HepG2 (cell line): ENCODE measurements at regions not wholly inside any gene's neighbourhood (a gene's known extent, or its start where the extent isn't known, plus 50 kb on each side); places are given as distances from the start of the nearest gene placed in this dataset.

Experiments used
- ATAC-seq: fragments of 200-7000 bp; cut with Tn5 transposase; 3 replicates; pipeline ENCODE4 v1.9.1; 2020; ENCODE audit warnings: mild to moderate bottlenecking, moderate library complexity
- BruUV-seq: library from RNA; stranded (reverse); fragments of 400-500 nt; replicated peaks from 2 replicates; lab custom pipeline; 2021; lab: Mats Ljungman, UMichigan
- CTCF ChIA-PET: fragments of 300-600 bp; formaldehyde crosslinking; extraction: SDS; loops from one replicate; lab custom pipeline; 2021; ENCODE audit warnings: low total read pairs, inconsistent platforms, low intra/inter-chr PET ratio; lab: Yijun Ruan, JAX
- POLR2A ChIA-PET: fragments of 350-600 bp; sonication (Branson Sonifier 250); formaldehyde crosslinking; loops from one replicate; lab custom pipeline; 2020; ENCODE audit warnings: antibody characterized with exemption, inconsistent platforms; lab: Yijun Ruan, JAX
- DNase-seq: peaks from one replicate; pipeline ENCODE4 v3.0.0-alpha.2; 2015; ENCODE audit warnings: low spot score
- FAIRE-seq: peaks from 3 replicates; lab custom pipeline; 2011; peaks lifted over from hg19 to GRCh38; lab: Jason Lieb, UNC
- H2AFZ ChIP-seq: one replicate; pipeline ENCODE4 v1.6.1; 2011; ENCODE audit warnings: low read length, inconsistent platforms
- H3K27ac ChIP-seq: fragments of 300-600 bp; 3 replicates; pipeline ENCODE4 v1.8.0; 2011; ENCODE audit warnings: mixed run types, mild to moderate bottlenecking, mixed read lengths, low read length, inconsistent platforms; ENCODE audit not compliant: insufficient read depth; ENCODE audit errors: extremely low read length
- H3K27me3 ChIP-seq, 2 experiments: fragments of 200-600 bp in 1 of 2; 2 replicates in 1 of 2; 3 replicates in 1 of 2; pipeline versions ENCODE4 v1.6.0 to v1.8.0; 2011; ENCODE audit warnings: low read length in 2 of 2, mild to moderate bottlenecking in 2 of 2, moderate library complexity in 2 of 2, inconsistent platforms in 1 of 2; ENCODE audit not compliant: insufficient read depth in 2 of 2, control insufficient read depth in 1 of 2
- H3K36me3 ChIP-seq, 2 experiments: fragments of 200-600 bp in 1 of 2; replicated peaks in 1 of 2; 2 replicates in 1 of 2; 3 replicates in 1 of 2; pipeline versions ENCODE4 v1.5.1 to v1.8.0; 2011; ENCODE audit warnings: low read length in 2 of 2, inconsistent platforms in 1 of 2; ENCODE audit not compliant: insufficient read depth in 2 of 2, control insufficient read depth in 1 of 2
- H3K4me1 ChIP-seq: 2 replicates; pipeline ENCODE4 v1.5.1; 2012; ENCODE audit warnings: low read length, inconsistent platforms; ENCODE audit not compliant: insufficient read depth
- H3K4me2 ChIP-seq: 2 replicates; pipeline ENCODE4 v1.6.0; 2011; ENCODE audit warnings: low read depth, low read length, inconsistent platforms
- H3K4me3 ChIP-seq, 3 experiments: fragments of 200-600 bp in 1 of 3; sonication (generic), shearing (Covaris generic) in 1 of 3; replicated peaks in 1 of 3; 2 replicates each; pipeline ENCODE4 v1.5.1; 2011 to 2016; ENCODE audit warnings: low read length in 3 of 3, inconsistent platforms in 2 of 3, low read depth in 2 of 3, mild to moderate bottlenecking in 2 of 3, control low read depth in 1 of 3, mixed read lengths in 1 of 3; ENCODE audit not compliant: insufficient read depth in 1 of 3
- H3K79me2 ChIP-seq: one replicate; pipeline ENCODE4 v1.6.1; 2011; ENCODE audit warnings: low read length, inconsistent platforms; ENCODE audit not compliant: insufficient read depth
- H3K9ac ChIP-seq: 2 replicates; pipeline ENCODE4 v1.6.0; 2011; ENCODE audit warnings: mild to moderate bottlenecking, low read depth, low read length, inconsistent platforms; ENCODE audit not compliant: insufficient read depth
- H3K9me3 ChIP-seq: 2 replicates; pipeline ENCODE4 v1.5.1; 2012; ENCODE audit warnings: mild to moderate bottlenecking, low read length
- H4K20me1 ChIP-seq: 2 replicates; pipeline ENCODE4 v1.6.0; 2011; ENCODE audit warnings: inconsistent platforms, mild to moderate bottlenecking, low read length, moderate library complexity; ENCODE audit not compliant: insufficient read depth
- KIAA2018 ChIP-seq: sonication (generic); formaldehyde crosslinking; IDR thresholded peaks from 2 replicates; pipeline ENCODE4 v1.5.0; 2020; ENCODE audit warnings: mild to moderate bottlenecking, missing genetic modification reagents, borderline replicate concordance
- KLF15 ChIP-seq: sonication (generic); formaldehyde crosslinking; IDR thresholded peaks from 2 replicates; pipeline ENCODE4 v1.8.1; 2023; ENCODE audit warnings: borderline replicate concordance, mild to moderate bottlenecking, inconsistent platforms, missing genetic modification reagents, mixed read lengths
- MAFG ChIP-seq: sonication (generic); formaldehyde crosslinking; IDR thresholded peaks from 2 replicates; pipeline ENCODE4 v1.5.1; 2020; ENCODE audit warnings: mild to moderate bottlenecking, missing genetic modification reagents
- POLR2A ChIP-seq, 2 experiments: IDR thresholded peaks; 2 replicates each; pipeline ENCODE4 v1.6.1; 2011; ENCODE audit warnings: low read depth in 2 of 2, low read length in 2 of 2, mild to moderate bottlenecking in 1 of 2, moderate library complexity in 1 of 2; ENCODE audit not compliant: insufficient read depth in 1 of 2
- SUZ12 ChIP-seq: fragments of 150-350 bp; IDR thresholded peaks from 2 replicates; pipeline ENCODE4 v1.6.1; 2014; ENCODE audit warnings: low read depth, low read length
- TGIF2 ChIP-seq: IDR thresholded peaks from 2 replicates; pipeline ENCODE4 v1.6.1; 2016; ENCODE audit warnings: control low read depth, missing compliant biosample characterization
- ZNF558 ChIP-seq: sonication (generic); formaldehyde crosslinking; IDR thresholded peaks from 2 replicates; pipeline ENCODE4 v1.9.0; 2022; ENCODE audit warnings: mild to moderate bottlenecking, missing genetic modification reagents, borderline replicate concordance
- WGBS: methylation state at CpG from one replicate; pipeline ENCODE4 v1.1.6; 2017; ENCODE audit warnings: low lambda C conversion rate; 5-methylcytosine and 5-hydroxymethylcytosine counted together
- in situ Hi-C: cut with HindIII; loops from 2 replicates; pipeline ENCODE4 v1.10.0; 2017; ENCODE audit warnings: low pct_unique_long_range_greater_than_20kb; ENCODE audit not compliant: extremely low pct_ligation_motif_present
- intact Hi-C: fragments of 100-400 bp; cut with micrococcal nuclease; formaldehyde crosslinking; loops from one replicate; pipeline ENCODE4 v1.10.0; 2022; ENCODE audit not compliant: unreplicated experiment
- TF ChIP-seq, protein P1 (sequence below): sonication (generic); formaldehyde crosslinking; IDR thresholded peaks from 2 replicates; pipeline ENCODE4 v1.4.0; 2020; ENCODE audit warnings: missing genetic modification reagents
- TF ChIP-seq, protein P2 (sequence below): sonication (generic); formaldehyde crosslinking; IDR thresholded peaks from 2 replicates; pipeline ENCODE4 v1.4.0; 2020; ENCODE audit warnings: missing genetic modification reagents

DNA sequence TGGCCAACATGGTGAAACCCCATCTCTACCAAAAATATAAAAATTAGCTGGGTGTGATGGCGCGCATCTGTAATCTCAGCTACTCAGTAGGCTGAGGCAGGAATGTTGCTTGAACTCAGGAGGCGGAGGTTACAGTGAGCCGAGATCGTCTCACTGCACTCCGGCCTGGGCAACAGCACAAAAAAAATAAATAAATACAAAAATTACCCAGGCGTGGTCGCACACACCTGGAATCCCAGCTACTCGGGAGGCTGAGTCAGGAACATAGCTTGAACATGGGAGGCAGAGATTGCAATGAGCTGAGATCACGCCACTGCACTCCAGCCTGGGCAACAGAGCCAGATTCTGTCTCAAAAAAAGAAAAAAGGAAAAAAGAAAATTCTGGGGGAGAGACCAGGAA lies 80.1 kb downstream of the PHETA1 start:
- TF ChIP-seq ZNF558 (CRISPR knock-in tag) (no peak), KIAA2018 (no peak), KLF15 (CRISPR knock-in tag) (no peak), SUZ12 (no peak), POLR2A (IDR thresholded peaks at IDR 0.05; ENCODE audit: insufficient read depth in 1 of 2, low read depth in 2 of 2, low read length in 2 of 2) (no peak), TGIF2 (CRISPR knock-in tag) (no peak), MAFG (CRISPR knock-in tag) (no peak)
- TF ChIP-seq, protein P1, sequence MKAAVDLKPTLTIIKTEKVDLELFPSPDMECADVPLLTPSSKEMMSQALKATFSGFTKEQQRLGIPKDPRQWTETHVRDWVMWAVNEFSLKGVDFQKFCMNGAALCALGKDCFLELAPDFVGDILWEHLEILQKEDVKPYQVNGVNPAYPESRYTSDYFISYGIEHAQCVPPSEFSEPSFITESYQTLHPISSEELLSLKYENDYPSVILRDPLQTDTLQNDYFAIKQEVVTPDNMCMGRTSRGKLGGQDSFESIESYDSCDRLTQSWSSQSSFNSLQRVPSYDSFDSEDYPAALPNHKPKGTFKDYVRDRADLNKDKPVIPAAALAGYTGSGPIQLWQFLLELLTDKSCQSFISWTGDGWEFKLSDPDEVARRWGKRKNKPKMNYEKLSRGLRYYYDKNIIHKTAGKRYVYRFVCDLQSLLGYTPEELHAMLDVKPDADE (CRISPR knock-in tag): no peak
- TF ChIP-seq, protein P2, sequence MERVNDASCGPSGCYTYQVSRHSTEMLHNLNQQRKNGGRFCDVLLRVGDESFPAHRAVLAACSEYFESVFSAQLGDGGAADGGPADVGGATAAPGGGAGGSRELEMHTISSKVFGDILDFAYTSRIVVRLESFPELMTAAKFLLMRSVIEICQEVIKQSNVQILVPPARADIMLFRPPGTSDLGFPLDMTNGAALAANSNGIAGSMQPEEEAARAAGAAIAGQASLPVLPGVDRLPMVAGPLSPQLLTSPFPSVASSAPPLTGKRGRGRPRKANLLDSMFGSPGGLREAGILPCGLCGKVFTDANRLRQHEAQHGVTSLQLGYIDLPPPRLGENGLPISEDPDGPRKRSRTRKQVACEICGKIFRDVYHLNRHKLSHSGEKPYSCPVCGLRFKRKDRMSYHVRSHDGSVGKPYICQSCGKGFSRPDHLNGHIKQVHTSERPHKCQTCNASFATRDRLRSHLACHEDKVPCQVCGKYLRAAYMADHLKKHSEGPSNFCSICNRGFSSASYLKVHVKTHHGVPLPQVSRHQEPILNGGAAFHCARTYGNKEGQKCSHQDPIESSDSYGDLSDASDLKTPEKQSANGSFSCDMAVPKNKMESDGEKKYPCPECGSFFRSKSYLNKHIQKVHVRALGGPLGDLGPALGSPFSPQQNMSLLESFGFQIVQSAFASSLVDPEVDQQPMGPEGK (CRISPR knock-in tag): no peak
- Histone ChIP-seq H3K79me2 (no peaks in the 10 kb centered on the region), H3K4me1 (no peaks in the 10 kb centered on the region), H2AFZ (no peak overlapping the region), H3K4me3 (no peak overlapping the region), H3K9me3 (no peaks in the 10 kb centered on the region), H3K27me3 (peaks cover 6 to 27% of the 10 kb centered on the region in 2 experiments), H4K20me1 (no peaks in the 10 kb centered on the region), H3K36me3 (no peaks in the 10 kb centered on the region), H3K9ac (no peak overlapping the region), H3K27ac (no peak overlapping the region), H3K4me2 (no peak overlapping the region)
- no TSS peak for BruUV-seq
- in situ Hi-C loops: no loop called here
- DNase-seq (no peak), FAIRE-seq (no peak), ATAC-seq (no peak)
- WGBS: 28% methylated on average over 10 of the region's 10 CpGs
- CTCF ChIA-PET: no interaction called here
- intact Hi-C loops: no loop called here
- POLR2A ChIA-PET: no interaction called here
